Thymus (tissue), 11 donors: ENCODE measurements at regions not wholly inside any gene's neighbourhood (a gene's known extent, or its start where the extent isn't known, plus 50 kb on each side); places are given as distances from the start of the nearest gene placed in this dataset.

ENCODE experiments used
- DNase-seq, 9 donors: peaks; one replicate each; pipeline ENCODE4 v3.0.0-alpha.2; 2013; ENCODE audit warnings: low spot score in 9 of 9, low read depth in 6 of 9, missing footprints in 1 of 9
- H3K27ac ChIP-seq, 2 donors: one replicate each; pipeline ENCODE4 v1.5.1; 2013; ENCODE audit warnings: control low read depth in 1 of 2, low read depth in 1 of 2, low read length in 1 of 2, mild to moderate bottlenecking in 1 of 2, moderate library complexity in 1 of 2
- H3K27me3 ChIP-seq, 2 donors: one replicate each; pipeline ENCODE4 v1.5.1; 2013; ENCODE audit warnings: low read length in 1 of 2; ENCODE audit not compliant: control insufficient read depth in 2 of 2, insufficient read depth in 1 of 2
- H3K36me3 ChIP-seq, 2 donors: one replicate each; pipeline ENCODE4 v1.5.1; 2013; ENCODE audit warnings: low read length in 1 of 2, mild to moderate bottlenecking in 1 of 2, moderate library complexity in 1 of 2; ENCODE audit not compliant: control insufficient read depth in 2 of 2, insufficient read depth in 2 of 2
- H3K4me1 ChIP-seq, 2 donors: one replicate each; pipeline ENCODE4 v1.5.1; 2013; ENCODE audit warnings: low read length in 2 of 2; ENCODE audit not compliant: control insufficient read depth in 2 of 2, insufficient read depth in 2 of 2
- H3K4me3 ChIP-seq, 2 donors: one replicate each; pipeline ENCODE4 v1.5.1; 2013; ENCODE audit warnings: low read length in 2 of 2, control low read depth in 1 of 2, mild to moderate bottlenecking in 1 of 2
- H3K9me3 ChIP-seq, 2 donors: one replicate each; pipeline ENCODE4 v1.5.1; 2013; ENCODE audit warnings: low read length in 1 of 2, mild to moderate bottlenecking in 1 of 2; ENCODE audit not compliant: control insufficient read depth in 2 of 2, insufficient read depth in 1 of 2
- WGBS: extraction: QIAGEN DNeasy Blood & Tissue Kit; methylation state at CpG from one replicate; pipeline ENCODE4 v1.1.7; 2013; 5-methylcytosine and 5-hydroxymethylcytosine counted together
- donor health status: healthy.

- DNase-seq, result no peak
- H3K27ac ChIP-seq, result no peak overlapping the region
- H3K4me3 ChIP-seq, result no peak overlapping the region
- no peaks in the 10 kb centered on the region for H3K36me3 ChIP-seq
- 89% methylated on average over 1 of the region's 1 CpG for WGBS
- H3K9me3 ChIP-seq, result no peaks in the 10 kb centered on the region
- H3K4me1 ChIP-seq, result no peaks in the 10 kb centered on the region
- no peaks in the 10 kb centered on the region for H3K27me3 ChIP-seq
These were observed 664.6 kb downstream of the NCAM2 start for GRCh38 chr21:21662776-21663175.

GRCh38 chr21:21664871-21665270, 666.7 kb downstream of the NCAM2 start:
- Histone ChIP-seq H3K4me3 (no peak overlapping the region), H3K27me3 (no peaks in the 10 kb centered on the region), H3K9me3 (peaks cover 0 to 3% of the 10 kb centered on the region in 2 donors), H3K36me3 (no peaks in the 10 kb centered on the region), H3K27ac (no peak overlapping the region), H3K4me1 (no peaks in the 10 kb centered on the region)
- 88% methylated on average over 5 of the region's 5 CpGs for WGBS
- no peak for DNase-seq

- Histone ChIP-seq H3K36me3 (no peaks in the 10 kb centered on the region), H3K4me3 (no peak overlapping the region), H3K9me3 (peaks cover 0 to 3% of the 10 kb centered on the region in 2 donors), H3K4me1 (no peaks in the 10 kb centered on the region), H3K27ac (no peak overlapping the region), H3K27me3 (no peaks in the 10 kb centered on the region)
- 86% methylated on average over 1 of the region's 1 CpG for WGBS
- no peak for DNase-seq
These were observed 668.5 kb downstream of the NCAM2 start for GRCh38 chr21:21666689-21667088.

- H3K9me3 ChIP-seq, result peaks cover 0 to 3% of the 10 kb centered on the region in 2 donors
- no peak for DNase-seq
- no peaks in the 10 kb centered on the region for H3K36me3 ChIP-seq
- no peaks in the 10 kb centered on the region for H3K27me3 ChIP-seq
- no peaks in the 10 kb centered on the region for H3K4me1 ChIP-seq
- no peak overlapping the region for H3K27ac ChIP-seq
- no peak overlapping the region for H3K4me3 ChIP-seq
- 95% methylated on average over 1 of the region's 1 CpG for WGBS
These were observed 670.0 kb downstream of the NCAM2 start for GRCh38 chr21:21668198-21668597.

- Histone ChIP-seq H3K9me3 (peaks cover 0 to 3% of the 10 kb centered on the region in 2 donors), H3K4me1 (no peaks in the 10 kb centered on the region), H3K27ac (no peak overlapping the region), H3K27me3 (no peaks in the 10 kb centered on the region), H3K4me3 (no peak overlapping the region), H3K36me3 (no peaks in the 10 kb centered on the region)
- 74% methylated on average over 1 of the region's 1 CpG for WGBS
- no peak for DNase-seq
These were observed 675.8 kb downstream of the NCAM2 start for GRCh38 chr21:21673959-21674358.

- Histone ChIP-seq H3K27me3 (no peaks in the 10 kb centered on the region), H3K4me3 (no peak overlapping the region), H3K4me1 (no peaks in the 10 kb centered on the region), H3K27ac (no peak overlapping the region), H3K36me3 (no peaks in the 10 kb centered on the region), H3K9me3 (no peaks in the 10 kb centered on the region)
- DNase-seq, result no peak
- 85% methylated on average over 5 of the region's 5 CpGs for WGBS
These were observed 677.4 kb downstream of the NCAM2 start for GRCh38 chr21:21675601-21676000.

- WGBS, result 86% methylated on average over 2 of the region's 2 CpGs
These were observed 684.0 kb downstream of the NCAM2 start for GRCh38 chr21:21682172-21682571.

GRCh38 chr21:21688889-21689288, 690.7 kb downstream of the NCAM2 start:
- WGBS, result 68% methylated on average over 8 of the region's 8 CpGs

More at GRCh38 chr21:21682172-21682571, 684.0 kb downstream of the NCAM2 start:
- Histone ChIP-seq H3K27me3 (no peaks in the 10 kb centered on the region), H3K4me1 (no peaks in the 10 kb centered on the region), H3K9me3 (no peaks in the 10 kb centered on the region), H3K27ac (no peak overlapping the region), H3K36me3 (no peaks in the 10 kb centered on the region), H3K4me3 (no peak overlapping the region)
- DNase-seq, result no peak

GRCh38 chr21:21690068-21690665, 692.0 kb downstream of the NCAM2 start:
- no peaks in the 10 kb centered on the region for H3K4me1 ChIP-seq
- no peaks in the 10 kb centered on the region for H3K36me3 ChIP-seq
- H3K27ac ChIP-seq, result no peak overlapping the region
- no peaks in the 10 kb centered on the region for H3K9me3 ChIP-seq
- DNase-seq, result no peak
- WGBS, result 87% methylated on average over 3 of the region's 3 CpGs
- no peak overlapping the region for H3K4me3 ChIP-seq
- H3K27me3 ChIP-seq, result no peaks in the 10 kb centered on the region

More at GRCh38 chr21:21688889-21689288, 690.7 kb downstream of the NCAM2 start:
- DNase-seq, result no peak
- H3K27me3 ChIP-seq, result no peaks in the 10 kb centered on the region
- H3K4me1 ChIP-seq, result no peaks in the 10 kb centered on the region
- H3K4me3 ChIP-seq, result no peak overlapping the region
- no peaks in the 10 kb centered on the region for H3K9me3 ChIP-seq
- H3K36me3 ChIP-seq, result no peaks in the 10 kb centered on the region
- H3K27ac ChIP-seq, result no peak overlapping the region
